22Rv1 (cell line): ENCODE measurements at regions not wholly inside any gene's neighbourhood (a gene's known extent, or its start where the extent isn't known, plus 50 kb on each side); places are given as distances from the start of the nearest gene placed in this dataset.

ENCODE experiments used
- ZFX ChIP-seq: fragments of 450-650 bp; IDR thresholded peaks from 2 replicates; pipeline ENCODE4 v1.6.1; 2017; ENCODE audit warnings: antibody characterized with exemption, borderline replicate concordance
- TF ChIP-seq, protein P1 (sequence below): fragments of 450-650 bp; IDR thresholded peaks from 2 replicates; pipeline ENCODE4 v1.5.1; 2017; ENCODE audit warnings: mild to moderate bottlenecking

DNA sequence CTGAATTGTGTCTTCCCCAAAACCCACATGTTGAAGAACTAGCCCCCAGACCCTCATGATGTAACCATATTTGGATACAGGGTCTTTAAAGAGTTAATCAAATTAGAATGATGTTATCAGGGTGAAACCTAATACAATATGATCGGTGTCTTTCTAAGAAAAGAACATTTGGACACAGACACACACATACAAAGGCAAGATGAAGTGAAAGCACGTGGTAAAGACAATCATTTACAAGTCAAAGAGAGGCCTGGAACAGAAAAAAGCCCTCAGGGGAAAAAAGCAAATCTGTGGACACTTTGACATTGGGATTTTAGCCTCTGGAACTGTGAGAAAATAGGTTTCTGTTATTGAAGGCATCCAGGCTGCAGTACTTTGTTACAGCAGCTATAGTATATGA, 733.4 kb downstream of the JRKL start:
- TF ChIP-seq, protein P1, sequence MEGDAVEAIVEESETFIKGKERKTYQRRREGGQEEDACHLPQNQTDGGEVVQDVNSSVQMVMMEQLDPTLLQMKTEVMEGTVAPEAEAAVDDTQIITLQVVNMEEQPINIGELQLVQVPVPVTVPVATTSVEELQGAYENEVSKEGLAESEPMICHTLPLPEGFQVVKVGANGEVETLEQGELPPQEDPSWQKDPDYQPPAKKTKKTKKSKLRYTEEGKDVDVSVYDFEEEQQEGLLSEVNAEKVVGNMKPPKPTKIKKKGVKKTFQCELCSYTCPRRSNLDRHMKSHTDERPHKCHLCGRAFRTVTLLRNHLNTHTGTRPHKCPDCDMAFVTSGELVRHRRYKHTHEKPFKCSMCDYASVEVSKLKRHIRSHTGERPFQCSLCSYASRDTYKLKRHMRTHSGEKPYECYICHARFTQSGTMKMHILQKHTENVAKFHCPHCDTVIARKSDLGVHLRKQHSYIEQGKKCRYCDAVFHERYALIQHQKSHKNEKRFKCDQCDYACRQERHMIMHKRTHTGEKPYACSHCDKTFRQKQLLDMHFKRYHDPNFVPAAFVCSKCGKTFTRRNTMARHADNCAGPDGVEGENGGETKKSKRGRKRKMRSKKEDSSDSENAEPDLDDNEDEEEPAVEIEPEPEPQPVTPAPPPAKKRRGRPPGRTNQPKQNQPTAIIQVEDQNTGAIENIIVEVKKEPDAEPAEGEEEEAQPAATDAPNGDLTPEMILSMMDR = no peak
- no peak for TF ChIP-seq ZFX
